ENCODE measurements at regions not wholly inside any gene's neighbourhood (a gene's known extent, or its start where the extent isn't known, plus 50 kb on each side); places are given as distances from the start of the nearest gene placed in this dataset.

DNA sequence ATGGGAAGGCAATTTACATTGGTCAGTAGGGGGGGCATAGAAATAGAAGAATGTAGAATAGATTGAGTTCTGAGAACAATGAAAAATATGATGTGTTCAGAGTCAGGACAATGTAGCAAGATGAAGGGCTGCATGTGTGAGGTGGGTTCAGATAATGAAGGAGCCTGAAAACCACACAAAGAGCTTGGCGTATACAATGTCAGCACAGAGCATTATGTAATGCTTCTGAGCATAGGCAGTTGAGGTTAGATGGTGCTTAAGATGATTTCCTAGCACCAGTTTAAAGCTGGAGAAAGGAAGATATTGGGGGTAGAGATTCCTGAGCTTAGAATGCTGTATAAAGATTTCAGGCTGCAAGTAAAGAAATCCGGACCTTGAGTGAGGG is 202.0 kb upstream of the SNX7 start:
- no peaks in the 10 kb centered on the region for H3K9me3 ChIP-seq (ENCODE audit: control insufficient read depth, insufficient read depth, low read length)

GRCh38 chr1:98458511-98459485 is 202.7 kb upstream of the SNX7 start:
- no peaks in the 10 kb centered on the region for H3K27me3 ChIP-seq (ENCODE audit: control insufficient read depth, insufficient read depth, low read length)
- no peak overlapping the region for H3K27ac ChIP-seq (ENCODE audit: low read depth, low read length)
- peaks cover 16% of the 10 kb centered on the region for H3K4me1 ChIP-seq (ENCODE audit: control insufficient read depth, insufficient read depth, low read length)
- no peak overlapping the region for H3K4me3 ChIP-seq (ENCODE audit: low read depth, low read length)
- H3K9ac ChIP-seq (ENCODE audit: low read depth, low read length) = no peak overlapping the region
- H3K36me3 ChIP-seq (ENCODE audit: control insufficient read depth, insufficient read depth, low read length) = no peaks in the 10 kb centered on the region
- no peaks in the 10 kb centered on the region for H3K9me3 ChIP-seq (ENCODE audit: control insufficient read depth, insufficient read depth, low read length)

More for the DNA sequence above, 202.0 kb upstream of the SNX7 start:
- Histone ChIP-seq H3K4me3 (ENCODE audit: low read depth, low read length) (no peak overlapping the region), H3K27me3 (ENCODE audit: control insufficient read depth, insufficient read depth, low read length) (no peaks in the 10 kb centered on the region), H3K36me3 (ENCODE audit: control insufficient read depth, insufficient read depth, low read length) (no peaks in the 10 kb centered on the region), H3K9ac (ENCODE audit: low read depth, low read length) (no peak overlapping the region), H3K27ac (ENCODE audit: low read depth, low read length) (no peak overlapping the region), H3K4me1 (ENCODE audit: control insufficient read depth, insufficient read depth, low read length) (peaks cover 16% of the 10 kb centered on the region)

DNA sequence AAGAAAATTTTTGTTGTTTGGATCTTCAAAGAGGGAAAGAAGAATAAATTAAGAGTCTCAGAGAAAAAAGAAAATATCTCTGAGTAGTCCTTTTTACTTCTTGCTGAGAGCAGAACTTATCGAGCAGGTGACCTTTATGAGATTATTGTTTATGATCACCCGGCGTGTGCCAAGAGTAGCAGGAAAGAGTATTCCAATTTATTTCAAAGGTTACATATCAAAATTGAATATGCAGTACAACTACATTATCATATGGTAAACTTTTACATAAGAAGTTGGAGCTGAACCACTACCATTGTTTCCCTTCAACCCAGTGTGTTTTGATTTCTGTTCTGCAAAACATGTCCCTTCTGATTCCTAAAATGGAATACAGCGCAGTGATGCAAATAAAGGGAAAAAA is 204.3 kb upstream of the SNX7 start:
- Histone ChIP-seq H3K36me3 (ENCODE audit: control insufficient read depth, insufficient read depth, low read length) (no peaks in the 10 kb centered on the region), H3K9ac (ENCODE audit: low read depth, low read length) (no peak overlapping the region), H3K4me1 (ENCODE audit: control insufficient read depth, insufficient read depth, low read length) (peaks cover 16% of the 10 kb centered on the region), H3K4me3 (ENCODE audit: low read depth, low read length) (no peak overlapping the region), H3K27ac (ENCODE audit: low read depth, low read length) (no peak overlapping the region), H3K27me3 (ENCODE audit: control insufficient read depth, insufficient read depth, low read length) (no peaks in the 10 kb centered on the region), H3K9me3 (ENCODE audit: control insufficient read depth, insufficient read depth, low read length) (no peaks in the 10 kb centered on the region)

GRCh38 chr1:98454666-98455065 is 206.9 kb upstream of the SNX7 start:
- Histone ChIP-seq H3K9me3 (ENCODE audit: control insufficient read depth, insufficient read depth, low read length) (no peaks in the 10 kb centered on the region), H3K36me3 (ENCODE audit: control insufficient read depth, insufficient read depth, low read length) (no peaks in the 10 kb centered on the region), H3K4me1 (ENCODE audit: control insufficient read depth, insufficient read depth, low read length) (peaks cover 24% of the 10 kb centered on the region), H3K27me3 (ENCODE audit: control insufficient read depth, insufficient read depth, low read length) (no peaks in the 10 kb centered on the region), H3K27ac (ENCODE audit: low read depth, low read length) (no peak overlapping the region), H3K9ac (ENCODE audit: low read depth, low read length) (no peak overlapping the region), H3K4me3 (ENCODE audit: low read depth, low read length) (no peak overlapping the region)

GRCh38 chr1:98453066-98453465 is 208.5 kb upstream of the SNX7 start:
- Histone ChIP-seq H3K9ac (ENCODE audit: low read depth, low read length) (no peak overlapping the region), H3K36me3 (ENCODE audit: control insufficient read depth, insufficient read depth, low read length) (no peaks in the 10 kb centered on the region), H3K27me3 (ENCODE audit: control insufficient read depth, insufficient read depth, low read length) (no peaks in the 10 kb centered on the region), H3K9me3 (ENCODE audit: control insufficient read depth, insufficient read depth, low read length) (no peaks in the 10 kb centered on the region), H3K4me1 (ENCODE audit: control insufficient read depth, insufficient read depth, low read length) (peaks cover 12% of the 10 kb centered on the region), H3K4me3 (ENCODE audit: low read depth, low read length) (no peak overlapping the region), H3K27ac (ENCODE audit: low read depth, low read length) (no peak overlapping the region)

GRCh38 chr1:98452162-98452561 is 209.4 kb upstream of the SNX7 start:
- Histone ChIP-seq H3K4me1 (ENCODE audit: control insufficient read depth, insufficient read depth, low read length) (peaks cover 9% of the 10 kb centered on the region; the same call in 1 of the 2 replicates), H3K27me3 (ENCODE audit: control insufficient read depth, insufficient read depth, low read length) (no peaks in the 10 kb centered on the region), H3K36me3 (ENCODE audit: control insufficient read depth, insufficient read depth, low read length) (no peaks in the 10 kb centered on the region), H3K9ac (ENCODE audit: low read depth, low read length) (no peak overlapping the region), H3K9me3 (ENCODE audit: control insufficient read depth, insufficient read depth, low read length) (no peaks in the 10 kb centered on the region), H3K27ac (ENCODE audit: low read depth, low read length) (no peak overlapping the region), H3K4me3 (ENCODE audit: low read depth, low read length) (no peak overlapping the region)

- H3K4me1 ChIP-seq (ENCODE audit: control insufficient read depth, insufficient read depth, low read length) = no peaks in the 10 kb centered on the region
- no peaks in the 10 kb centered on the region for H3K9me3 ChIP-seq (ENCODE audit: control insufficient read depth, insufficient read depth, low read length)
- no peak overlapping the region for H3K4me3 ChIP-seq (ENCODE audit: low read depth, low read length)
- no peaks in the 10 kb centered on the region for H3K27me3 ChIP-seq (ENCODE audit: control insufficient read depth, insufficient read depth, low read length)
- no peak overlapping the region for H3K27ac ChIP-seq (ENCODE audit: low read depth, low read length)
- H3K9ac ChIP-seq (ENCODE audit: low read depth, low read length) = no peak overlapping the region
- H3K36me3 ChIP-seq (ENCODE audit: control insufficient read depth, insufficient read depth, low read length) = no peaks in the 10 kb centered on the region
Observed at GRCh38 chr1:98441281-98441680, 220.2 kb upstream of the SNX7 start.

- Histone ChIP-seq H3K36me3 (ENCODE audit: control insufficient read depth, insufficient read depth, low read length) (no peaks in the 10 kb centered on the region), H3K4me1 (ENCODE audit: control insufficient read depth, insufficient read depth, low read length) (no peaks in the 10 kb centered on the region), H3K9me3 (ENCODE audit: control insufficient read depth, insufficient read depth, low read length) (no peaks in the 10 kb centered on the region), H3K27me3 (ENCODE audit: control insufficient read depth, insufficient read depth, low read length) (no peaks in the 10 kb centered on the region), H3K27ac (ENCODE audit: low read depth, low read length) (no peak overlapping the region), H3K9ac (ENCODE audit: low read depth, low read length) (no peak overlapping the region), H3K4me3 (ENCODE audit: low read depth, low read length) (no peak overlapping the region)
Observed at GRCh38 chr1:98439471-98439870, 222.1 kb upstream of the SNX7 start.

- H3K36me3 ChIP-seq (ENCODE audit: control insufficient read depth, insufficient read depth, low read length) = no peaks in the 10 kb centered on the region
- H3K4me1 ChIP-seq (ENCODE audit: control insufficient read depth, insufficient read depth, low read length) = no peaks in the 10 kb centered on the region
- H3K9ac ChIP-seq (ENCODE audit: low read depth, low read length) = no peak overlapping the region
- no peaks in the 10 kb centered on the region for H3K9me3 ChIP-seq (ENCODE audit: control insufficient read depth, insufficient read depth, low read length)
- H3K27ac ChIP-seq (ENCODE audit: low read depth, low read length) = no peak overlapping the region
- no peak overlapping the region for H3K4me3 ChIP-seq (ENCODE audit: low read depth, low read length)
- no peaks in the 10 kb centered on the region for H3K27me3 ChIP-seq (ENCODE audit: control insufficient read depth, insufficient read depth, low read length)
Observed at GRCh38 chr1:98437540-98437939, 224.0 kb upstream of the SNX7 start.

- Histone ChIP-seq H3K9ac (ENCODE audit: low read depth, low read length) (no peak overlapping the region), H3K27me3 (ENCODE audit: control insufficient read depth, insufficient read depth, low read length) (no peaks in the 10 kb centered on the region), H3K4me3 (ENCODE audit: low read depth, low read length) (no peak overlapping the region), H3K9me3 (ENCODE audit: control insufficient read depth, insufficient read depth, low read length) (no peaks in the 10 kb centered on the region), H3K27ac (ENCODE audit: low read depth, low read length) (no peak overlapping the region), H3K36me3 (ENCODE audit: control insufficient read depth, insufficient read depth, low read length) (no peaks in the 10 kb centered on the region), H3K4me1 (ENCODE audit: control insufficient read depth, insufficient read depth, low read length) (no peaks in the 10 kb centered on the region)
Observed at GRCh38 chr1:98437011-98437410, 224.5 kb upstream of the SNX7 start.

DNA sequence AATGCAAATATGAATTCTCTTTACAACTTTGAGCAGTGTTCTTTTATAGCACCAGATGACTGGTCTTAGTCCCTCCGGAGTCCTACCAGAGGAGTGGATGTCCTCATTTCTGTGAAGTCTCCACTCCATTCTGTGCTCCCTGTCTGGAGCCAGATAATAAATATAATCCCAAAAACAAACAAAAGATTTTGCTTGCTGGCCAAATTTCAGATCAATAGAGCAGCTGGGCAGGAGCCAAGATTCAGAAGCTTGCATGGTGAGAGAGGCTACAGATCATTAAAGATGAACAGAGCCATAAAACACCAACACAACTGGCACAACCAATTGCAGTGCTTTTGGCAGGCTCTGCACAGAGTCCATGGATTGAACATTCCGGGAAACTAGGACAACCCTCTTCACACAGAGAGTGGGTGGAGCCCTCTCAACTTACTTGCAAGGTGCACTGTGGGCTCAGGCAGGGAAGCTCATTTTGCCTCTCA is 231.5 kb upstream of the SNX7 start:
- 0 out of 2 replicates have a peak, but pooled peaks cover 2% of the 10 kb centered on the region for H3K4me1 ChIP-seq (ENCODE audit: control insufficient read depth, insufficient read depth, low read length)
- no peak overlapping the region for H3K27ac ChIP-seq (ENCODE audit: low read depth, low read length)
- H3K27me3 ChIP-seq (ENCODE audit: control insufficient read depth, insufficient read depth, low read length) = no peaks in the 10 kb centered on the region
- H3K36me3 ChIP-seq (ENCODE audit: control insufficient read depth, insufficient read depth, low read length) = no peaks in the 10 kb centered on the region
- no peak overlapping the region for H3K4me3 ChIP-seq (ENCODE audit: low read depth, low read length)
- H3K9ac ChIP-seq (ENCODE audit: low read depth, low read length) = no peak overlapping the region
- no peaks in the 10 kb centered on the region for H3K9me3 ChIP-seq (ENCODE audit: control insufficient read depth, insufficient read depth, low read length)

Measured in HUES48 (cell line).